ENCODE measurements at regions not wholly inside any gene's neighbourhood (a gene's known extent, or its start where the extent isn't known, plus 50 kb on each side); places are given as distances from the start of the nearest gene placed in this dataset.

- DNase-seq, result peak; percentile 41
Measured at GRCh38 chr6:43965628-43966373, 161.5 kb downstream of the MRPL14 start.

GRCh38 chr6:43964659-43965570 is 162.3 kb downstream of the MRPL14 start:
- DNase-seq, result peak; percentile 50

GRCh38 chr6:43963877-43964658 is 163.2 kb downstream of the MRPL14 start:
- no peak for DNase-seq

GRCh38 chr6:43963203-43963602 is 164.0 kb downstream of the MRPL14 start:
- peak; percentile 54 for DNase-seq

- DNase-seq, result no peak
Measured at GRCh38 chr6:43962458-43962857, 164.8 kb downstream of the MRPL14 start.

GRCh38 chr6:43957273-43957672 is 170.0 kb downstream of the MRPL14 start:
- DNase-seq, result no peak

- DNase-seq, result no peak
Measured at GRCh38 chr6:43956478-43956877, 170.8 kb downstream of the MRPL14 start.

- DNase-seq, result peak; percentile 49
Measured at GRCh38 chr6:43954311-43955131, 172.7 kb downstream of the MRPL14 start.

GRCh38 chr6:43953794-43954310 is 173.4 kb downstream of the MRPL14 start:
- peak; percentile 78 for DNase-seq

- no peak for DNase-seq
Measured at GRCh38 chr6:43953256-43953655, 174.0 kb downstream of the MRPL14 start.

- no peak for DNase-seq
Measured at GRCh38 chr6:43952746-43953145, 174.5 kb downstream of the MRPL14 start.

- peak; percentile 57 for DNase-seq
Measured at GRCh38 chr6:43951756-43952675, 175.2 kb downstream of the MRPL14 start.

GRCh38 chr6:43951063-43951755 is 176.0 kb downstream of the MRPL14 start:
- peak; percentile 92 for DNase-seq

GRCh38 chr6:43950731-43951062 is 176.6 kb downstream of the MRPL14 start:
- peak; percentile 39 for DNase-seq

GRCh38 chr6:43950051-43950605 is 177.1 kb downstream of the MRPL14 start:
- no peak for DNase-seq

GRCh38 chr6:43949551-43949991 is 177.7 kb downstream of the MRPL14 start:
- DNase-seq, result peak; percentile 43

- peak; percentile 71 for DNase-seq
Measured at GRCh38 chr6:43948527-43949485, 178.4 kb downstream of the MRPL14 start.

- DNase-seq, result peak; percentile 45
Measured at GRCh38 chr6:43947860-43948259, 177.8 kb downstream of the VEGFA start.

All from islet precursor cell (in vitro differentiated cells).